IMR-90 (cell line): ENCODE measurements at regions not wholly inside any gene's neighbourhood (a gene's known extent, or its start where the extent isn't known, plus 50 kb on each side); places are given as distances from the start of the nearest gene placed in this dataset.

Experiments used
- ATAC-seq: fragments of 200-7000 bp; cut with Tn5 transposase; 2 replicates; pipeline ENCODE4 v1.9.1; 2020; ENCODE audit warnings: low read depth, mild to moderate bottlenecking, moderate library complexity
- BruUV-seq: library from RNA; stranded (reverse); fragments of 400-500 nt; replicated peaks from 2 replicates; lab custom pipeline; 2021; lab: Mats Ljungman, UMichigan
- CTCF ChIA-PET: fragments of 300-600 bp; formaldehyde crosslinking; extraction: SDS; loops from one replicate; lab custom pipeline; 2021; ENCODE audit warnings: antibody characterized with exemption; lab: Yijun Ruan, JAX
- POLR2A ChIA-PET: fragments of 300-600 bp; sonication (Branson Sonifier 250); formaldehyde crosslinking; loops from one replicate; lab custom pipeline; 2022; ENCODE audit warnings: antibody characterized with exemption; ENCODE audit not compliant: unreplicated experiment; lab: Charles Lee
- DNase-seq: peaks from one replicate; pipeline ENCODE4 v3.0.0; 2013
- H2AFZ ChIP-seq: replicated peaks from 2 replicates; pipeline ENCODE3; 2013; ENCODE audit warnings: low read length, mild to moderate bottlenecking; ENCODE audit not compliant: poor library complexity
- H2AK5ac ChIP-seq: 2 replicates; pipeline ENCODE4 v1.6.1; 2013; ENCODE audit warnings: low read depth, low read length, inconsistent platforms
- H2AK9ac ChIP-seq: replicated peaks from 2 replicates; pipeline ENCODE3; 2013; ENCODE audit warnings: mild to moderate bottlenecking, low read depth, low read length, moderate library complexity; ENCODE audit not compliant: poor library complexity
- H2BK120ac ChIP-seq: 2 replicates; pipeline ENCODE4 v1.6.1; 2013; ENCODE audit warnings: low read depth, low read length, inconsistent platforms
- H2BK15ac ChIP-seq: 3 replicates; pipeline ENCODE4 v1.6.1; 2013; ENCODE audit warnings: low read depth, low read length, inconsistent platforms
- H2BK20ac ChIP-seq: 2 replicates; pipeline ENCODE4 v1.6.1; 2013; ENCODE audit warnings: low read depth, mild to moderate bottlenecking, inconsistent platforms, low read length, moderate library complexity
- H2BK5ac ChIP-seq: 2 replicates; pipeline ENCODE4 v1.6.1; 2013; ENCODE audit warnings: mild to moderate bottlenecking, low read depth, low read length, inconsistent platforms; ENCODE audit not compliant: poor library complexity, severe bottlenecking
- H3K14ac ChIP-seq: replicated peaks from 2 replicates; pipeline ENCODE4 v1.6.1; 2013; ENCODE audit warnings: low read depth, low read length, inconsistent platforms
- H3K18ac ChIP-seq: 2 replicates; pipeline ENCODE4 v1.6.1; 2013; ENCODE audit warnings: low read depth, low read length, control low read depth
- H3K23ac ChIP-seq: 2 replicates; pipeline ENCODE4 v1.6.1; 2013; ENCODE audit warnings: low read depth, low read length, inconsistent platforms
- H3K27ac ChIP-seq: 2 replicates; pipeline ENCODE4 v1.5.1; 2013; ENCODE audit warnings: mild to moderate bottlenecking, control low read depth, low read length; ENCODE audit not compliant: insufficient read depth
- H3K27me3 ChIP-seq: 2 replicates; pipeline ENCODE4 v1.6.1; 2013; ENCODE audit warnings: low read length; ENCODE audit not compliant: control insufficient read depth, insufficient read depth
- H3K36me3 ChIP-seq: 2 replicates; pipeline ENCODE4 v1.6.1; 2013; ENCODE audit warnings: low read length, mixed read lengths; ENCODE audit not compliant: control insufficient read depth, insufficient read depth
- H3K4ac ChIP-seq: 2 replicates; pipeline ENCODE4 v1.6.1; 2013; ENCODE audit warnings: low read depth, low read length, inconsistent platforms
- H3K4me1 ChIP-seq: 2 replicates; pipeline ENCODE4 v1.6.1; 2013; ENCODE audit warnings: low read length, mixed read lengths; ENCODE audit not compliant: control insufficient read depth, insufficient read depth
- H3K4me2 ChIP-seq: 2 replicates; pipeline ENCODE4 v1.6.1; 2013; ENCODE audit warnings: low read depth, mild to moderate bottlenecking, control low read depth, low read length, moderate library complexity
- H3K4me3 ChIP-seq: 2 replicates; pipeline ENCODE4 v1.5.1; 2013; ENCODE audit warnings: low read depth, mild to moderate bottlenecking, control low read depth, low read length, moderate library complexity; ENCODE audit not compliant: insufficient read depth
- H3K56ac ChIP-seq: 2 replicates; pipeline ENCODE4 v1.6.1; 2013; ENCODE audit warnings: low read length, inconsistent platforms; ENCODE audit not compliant: insufficient read depth; ENCODE audit errors: extremely low read depth
- H3K79me1 ChIP-seq, 2 experiments: 2 replicates each; pipeline ENCODE4 v1.6.1; 2013; ENCODE audit warnings: low read length in 2 of 2, inconsistent platforms in 1 of 2, low read depth in 1 of 2
- H3K9ac ChIP-seq: 2 replicates; pipeline ENCODE4 v1.6.1; 2013; ENCODE audit warnings: low read depth, low read length, control low read depth
- H3K9me1 ChIP-seq: 2 replicates; pipeline ENCODE4 v1.6.1; 2013; ENCODE audit warnings: low read length, inconsistent platforms; ENCODE audit not compliant: insufficient read depth
- H3K9me3 ChIP-seq: 2 replicates; pipeline ENCODE4 v1.6.1; 2013; ENCODE audit warnings: low read length; ENCODE audit not compliant: control insufficient read depth, insufficient read depth
- H4K20me1 ChIP-seq: 2 replicates; pipeline ENCODE4 v1.6.1; 2013; ENCODE audit warnings: low read length, inconsistent platforms; ENCODE audit not compliant: insufficient read depth
- H4K5ac ChIP-seq: 2 replicates; pipeline ENCODE4 v1.6.1; 2013; ENCODE audit warnings: mild to moderate bottlenecking, low read depth, low read length, control low read depth
- H4K8ac ChIP-seq, 2 experiments: 2 replicates each; pipeline ENCODE4 v1.6.1; 2013; ENCODE audit warnings: low read depth in 2 of 2, low read length in 2 of 2, control low read depth in 1 of 2, inconsistent platforms in 1 of 2
- H4K91ac ChIP-seq: 2 replicates; pipeline ENCODE4 v1.6.1; 2013; ENCODE audit warnings: low read depth, low read length, inconsistent platforms; ENCODE audit not compliant: insufficient read depth
- CTCF ChIP-seq: conservative IDR thresholded peaks from 2 replicates; pipeline ENCODE4 v1.5.1; 2012; ENCODE audit warnings: mild to moderate bottlenecking, low read depth, low read length, improper control_type of control experiment
- MAFK ChIP-seq: IDR thresholded peaks from 2 replicates; pipeline ENCODE4 v1.6.1; 2012; ENCODE audit warnings: low read depth, low read length, improper control_type of control experiment
- RAD21 ChIP-seq: IDR thresholded peaks from 2 replicates; pipeline ENCODE4 v1.6.1; 2012; ENCODE audit warnings: low read length, improper control_type of control experiment
- RCOR1 ChIP-seq: IDR thresholded peaks from 2 replicates; pipeline ENCODE4 v1.6.1; 2012; ENCODE audit warnings: mild to moderate bottlenecking, low read length, improper control_type of control experiment; ENCODE audit not compliant: insufficient replicate concordance
- SMC3 ChIP-seq: fragments of 150-350 bp; IDR thresholded peaks from 2 replicates; pipeline ENCODE4 v1.6.1; 2016; ENCODE audit warnings: low read depth, mild to moderate bottlenecking, antibody characterized with exemption, low read length, moderate library complexity
- WGBS, 2 experiments: methylation state at CpG; one replicate each; pipeline versions ENCODE4 v1.1.5 to v1.1.7; 2013; ENCODE audit warnings: missing lambda C conversion rate in 2 of 2; ENCODE audit not compliant: insufficient read length in 1 of 2; ENCODE audit errors: extremely low coverage in 2 of 2; 5-methylcytosine and 5-hydroxymethylcytosine counted together
- dilution Hi-C: fragments of 300-500 bp; cut with HindIII; formaldehyde crosslinking; loops from one replicate; pipeline ENCODE4 v1.14.3; 2018; ENCODE audit warnings: low sequenced_read_pairs; ENCODE audit not compliant: unreplicated experiment
- in situ Hi-C: fragments of 300-500 bp; cut with MboI; formaldehyde crosslinking; loops from 3 replicates; pipeline ENCODE4 v1.14.3; 2019; ENCODE audit warnings: low sequenced_read_pairs, inconsistent platforms, mixed read lengths
- intact Hi-C: fragments of 100-400 bp; cut with micrococcal nuclease; formaldehyde crosslinking; loops from 2 replicates; pipeline ENCODE4 v1.10.0; 2022

- Histone ChIP-seq H2BK5ac (no peak overlapping the region), H3K79me1 (no peaks in the 10 kb centered on the region), H3K9ac (no peak overlapping the region), H3K4me2 (no peak overlapping the region), H2AK5ac (no peak overlapping the region), H3K14ac (no peak overlapping the region), H3K4ac (no peak overlapping the region), H2AK9ac (no peak overlapping the region), H2BK20ac (no peak overlapping the region), H2BK120ac (no peak overlapping the region), H4K20me1 (no peaks in the 10 kb centered on the region), H3K36me3 (no peaks in the 10 kb centered on the region), H3K9me3 (peaks cover 30% of the 10 kb centered on the region), H3K23ac (no peak overlapping the region), H3K18ac (no peak overlapping the region), H2BK15ac (no peak overlapping the region), H3K4me1 (no peaks in the 10 kb centered on the region), H3K4me3 (no peak overlapping the region), H3K27ac (no peak overlapping the region), H4K91ac (no peak overlapping the region), H4K5ac (no peak overlapping the region), H3K56ac (no peak overlapping the region), H3K9me1 (no peaks in the 10 kb centered on the region), H3K27me3 (no peaks in the 10 kb centered on the region), H2AFZ (no peak overlapping the region), H4K8ac (no peak overlapping the region)
- in situ Hi-C loops (no loop called here), intact Hi-C loops (no loop called here), dilution Hi-C loops (no loop called here)
- no peak for ATAC-seq
- no peak for TF ChIP-seq RAD21
- TF ChIP-seq RCOR1: no peak
- no peak for TF ChIP-seq SMC3
- no peak for TF ChIP-seq CTCF
- no peak for TF ChIP-seq MAFK
- WGBS, 2 experiments: no CpG with 5 or more reads among the region's 6 CpGs
- ChIA-PET CTCF (no interaction called here), POLR2A (no interaction called here)
- DNase-seq: no peak
- no TSS peak for BruUV-seq
Observed at GRCh38 chr12:125431516-125431915, 366.3 kb downstream of the AACS start.
